GM23248 (cell line): ENCODE measurements at regions not wholly inside any gene's neighbourhood (a gene's known extent, or its start where the extent isn't known, plus 50 kb on each side); places are given as distances from the start of the nearest gene placed in this dataset.
"Not testable (repeated sequence)": the region's sequence is repeated elsewhere in the genome, so short reads cannot be mapped to it uniquely, and the experiment has no call there.

Experiments used
- DNase-seq: peaks from one replicate; pipeline ENCODE4 v3.0.0-alpha.2; 2015
- H2AFZ ChIP-seq: fragments of 200-600 bp; sonication (generic); 2 replicates; pipeline ENCODE4 v1.6.1; 2016; ENCODE audit warnings: antibody characterized with exemption
- H3F3A ChIP-seq: fragments of 200-600 bp; sonication (generic); 2 replicates; pipeline ENCODE4 v1.6.1; 2016; ENCODE audit warnings: mild to moderate bottlenecking, antibody characterized with exemption, mixed run types; ENCODE audit not compliant: insufficient read depth
- H3K27ac ChIP-seq: fragments of 200-600 bp; sonication (generic); 2 replicates; pipeline ENCODE4 v1.5.1; 2016; ENCODE audit warnings: mild to moderate bottlenecking
- H3K27me3 ChIP-seq: fragments of 200-600 bp; sonication (generic); replicated peaks from 2 replicates; pipeline ENCODE4 v1.6.1; 2016; ENCODE audit warnings: mild to moderate bottlenecking; ENCODE audit not compliant: insufficient read depth
- H3K36me3 ChIP-seq: fragments of 200-600 bp; sonication (generic); 2 replicates; pipeline ENCODE4 v1.6.1; 2016; ENCODE audit warnings: low read depth, mild to moderate bottlenecking
- H3K4me1 ChIP-seq: fragments of 200-600 bp; sonication (generic); 2 replicates; pipeline ENCODE4 v1.6.1; 2016; ENCODE audit warnings: mild to moderate bottlenecking; ENCODE audit not compliant: insufficient read depth
- H3K4me2 ChIP-seq: fragments of 200-600 bp; sonication (generic); one replicate; pipeline ENCODE4 v1.6.1; 2016; ENCODE audit warnings: mild to moderate bottlenecking; ENCODE audit not compliant: unreplicated experiment
- H3K4me3 ChIP-seq: fragments of 200-600 bp; sonication (generic); 2 replicates; pipeline ENCODE4 v1.5.1; 2016; ENCODE audit warnings: mild to moderate bottlenecking
- H3K79me2 ChIP-seq: fragments of 200-600 bp; sonication (generic); 2 replicates; pipeline ENCODE4 v1.6.1; 2016; ENCODE audit warnings: mild to moderate bottlenecking; ENCODE audit not compliant: insufficient read depth
- H3K9ac ChIP-seq: fragments of 200-600 bp; sonication (generic); 2 replicates; pipeline ENCODE4 v1.6.1; 2016; ENCODE audit warnings: mild to moderate bottlenecking
- H3K9me2 ChIP-seq: fragments of 200-600 bp; sonication (generic); 2 replicates; pipeline ENCODE4 v1.6.1; 2016; ENCODE audit warnings: mixed run types, mild to moderate bottlenecking, moderate library complexity; ENCODE audit not compliant: insufficient read depth
- H3K9me3 ChIP-seq: fragments of 200-600 bp; sonication (generic); one replicate; pipeline ENCODE4 v1.6.1; 2017; ENCODE audit warnings: low read depth
- H4K20me1 ChIP-seq: fragments of 200-600 bp; sonication (generic); 2 replicates; pipeline ENCODE4 v1.6.0; 2016; ENCODE audit not compliant: insufficient read depth
- EZH2 ChIP-seq: fragments of 200-600 bp; sonication (generic); IDR thresholded peaks from 2 replicates; pipeline ENCODE4 v1.6.1; 2018; ENCODE audit warnings: antibody characterized with exemption, mild to moderate bottlenecking; ENCODE audit not compliant: insufficient read depth, poor library complexity, severe bottlenecking
- EZH2phosphoT487 ChIP-seq: fragments of 200-600 bp; sonication (generic); IDR thresholded peaks from 2 replicates; pipeline ENCODE4 v1.6.1; 2018; ENCODE audit warnings: antibody characterized with exemption, moderate library complexity, mild to moderate bottlenecking, low read depth; ENCODE audit not compliant: insufficient read depth
- WGBS, 2 experiments: methylation state at CpG; one replicate each; pipeline ENCODE4 v1.1.6; 2015 to 2017; ENCODE audit warnings: low lambda C conversion rate in 2 of 2, low coverage in 1 of 2; ENCODE audit errors: missing lambda C conversion rate in 2 of 2; 5-methylcytosine and 5-hydroxymethylcytosine counted together
- in situ Hi-C: fragments of 300-500 bp; cut with MboI; formaldehyde crosslinking; loops from 2 replicates; pipeline ENCODE4 v1.15.0; 2020

- Histone ChIP-seq H2AFZ (no peak overlapping the region), H3K4me3 (no peak overlapping the region), H3K4me1 (peaks cover 26% of the 10 kb centered on the region), H3K9ac (no peak overlapping the region), H3K9me3 (no peaks in the 10 kb centered on the region), H3K27ac (no peak overlapping the region), H4K20me1 (no peaks in the 10 kb centered on the region), H3K9me2 (no peaks in the 10 kb centered on the region), H3K4me2 (no peak overlapping the region), H3K36me3 (no peaks in the 10 kb centered on the region), H3K79me2 (no peaks in the 10 kb centered on the region), H3F3A (0 out of 2 replicates have a peak, but pooled peaks cover 4% of the 10 kb centered on the region), H3K27me3 (no peaks in the 10 kb centered on the region)
- 75 to 80% methylated on average over 2 of the region's 2 CpGs for WGBS, 2 experiments
- TF ChIP-seq EZH2phosphoT487 (no peak), EZH2 (no peak)
- peak; percentile 42 for DNase-seq
- in situ Hi-C loops = no loop called here
These were observed 73.4 kb downstream of the FGD2 start for GRCh38 chr6:37078814-37079213.

GRCh38 chr6:37081042-37081607 is 75.7 kb downstream of the FGD2 start:
- Histone ChIP-seq H3K4me3 (no peak overlapping the region), H3K9ac (no peak overlapping the region), H3K4me1 (peaks cover 26% of the 10 kb centered on the region), H2AFZ (no peak overlapping the region), H3F3A (0 out of 2 replicates have a peak, but pooled peaks cover 4% of the 10 kb centered on the region), H3K9me3 (no peaks in the 10 kb centered on the region), H4K20me1 (no peaks in the 10 kb centered on the region), H3K27me3 (no peaks in the 10 kb centered on the region), H3K9me2 (no peaks in the 10 kb centered on the region), H3K27ac (no peak overlapping the region), H3K36me3 (no peaks in the 10 kb centered on the region), H3K79me2 (no peaks in the 10 kb centered on the region), H3K4me2 (no peak overlapping the region)
- TF ChIP-seq EZH2phosphoT487 = no peak
- no peak for TF ChIP-seq EZH2
- DNase-seq = no peak
- in situ Hi-C loops = no loop called here
- 84 to 89% methylated on average over 7 of the region's 7 CpGs for WGBS, 2 experiments

GRCh38 chr6:37082390-37083130 is 77.1 kb downstream of the FGD2 start:
- Histone ChIP-seq H3F3A (0 out of 2 replicates have a peak, but pooled peaks cover 4% of the 10 kb centered on the region), H3K27ac (no peak overlapping the region), H3K4me3 (no peak overlapping the region), H3K4me1 (peaks cover 22% of the 10 kb centered on the region), H3K27me3 (no peaks in the 10 kb centered on the region), H3K9ac (no peak overlapping the region), H3K79me2 (no peaks in the 10 kb centered on the region), H3K4me2 (no peak overlapping the region), H3K9me2 (no peaks in the 10 kb centered on the region), H4K20me1 (no peaks in the 10 kb centered on the region), H3K9me3 (no peaks in the 10 kb centered on the region), H3K36me3 (no peaks in the 10 kb centered on the region), H2AFZ (no peak overlapping the region)
- in situ Hi-C loops = no loop called here
- no peak for DNase-seq
- 93 to 94% methylated on average over 17 of the region's 17 CpGs for WGBS, 2 experiments
- TF ChIP-seq EZH2 = no peak
- TF ChIP-seq EZH2phosphoT487 = no peak

GRCh38 chr6:37083243-37084138 is 78.0 kb downstream of the FGD2 start:
- H2AFZ ChIP-seq = no peak overlapping the region
- TF ChIP-seq EZH2 = no peak
- TF ChIP-seq EZH2phosphoT487 = no peak
- no peaks in the 10 kb centered on the region for H3K36me3 ChIP-seq
- peaks cover 15% of the 10 kb centered on the region for H3K4me1 ChIP-seq
- 68 to 78% methylated on average over 14 of the region's 14 CpGs for WGBS, 2 experiments
- no peak overlapping the region for H3K27ac ChIP-seq
- H3K4me3 ChIP-seq = no peak overlapping the region
- no peaks in the 10 kb centered on the region for H3K9me2 ChIP-seq
- DNase-seq = peak; percentile 48
- H3K4me2 ChIP-seq = no peak overlapping the region
- H3F3A ChIP-seq = 0 out of 2 replicates have a peak, but pooled peaks cover 3% of the 10 kb centered on the region
- H3K27me3 ChIP-seq = no peaks in the 10 kb centered on the region
- no peaks in the 10 kb centered on the region for H4K20me1 ChIP-seq
- H3K9me3 ChIP-seq = no peaks in the 10 kb centered on the region
- H3K9ac ChIP-seq = no peak overlapping the region
- H3K79me2 ChIP-seq = no peaks in the 10 kb centered on the region
- in situ Hi-C loops = no loop called here

DNA sequence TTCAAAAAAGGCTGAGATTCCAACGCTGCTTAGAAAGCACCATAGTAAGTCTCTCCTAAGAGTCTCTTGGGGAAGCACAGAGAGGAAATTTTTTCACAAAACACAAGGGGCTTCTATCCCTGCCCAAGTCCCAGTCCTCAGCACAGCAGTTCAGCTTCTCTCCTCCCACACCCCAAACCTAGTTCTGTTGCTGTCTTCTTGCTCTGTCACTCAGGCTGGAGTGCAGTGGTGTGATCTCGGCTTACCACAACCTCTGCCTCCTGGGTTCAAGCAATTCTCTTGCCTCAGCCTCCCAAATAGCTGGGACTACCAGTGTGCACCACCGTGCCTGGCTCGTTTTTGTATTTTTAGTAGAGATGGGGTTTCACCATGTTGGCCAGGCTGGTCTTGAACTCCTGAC is 79.2 kb downstream of the FGD2 start:
- H3K27me3 ChIP-seq, H3K4me3 ChIP-seq, H2AFZ ChIP-seq, H3K79me2 ChIP-seq, H3K9me3 ChIP-seq, H4K20me1 ChIP-seq, DNase-seq, H3K4me2 ChIP-seq, H3K4me1 ChIP-seq, in situ Hi-C loops, H3K9ac ChIP-seq, H3K27ac ChIP-seq, H3K9me2 ChIP-seq, H3K36me3 ChIP-seq, H3F3A ChIP-seq: not testable (repeated sequence)
- 90 to 95% methylated on average over 4 of the region's 4 CpGs for WGBS, 2 experiments
